GM19240 (cell line): ENCODE measurements at regions not wholly inside any gene's neighbourhood (a gene's known extent, or its start where the extent isn't known, plus 50 kb on each side); places are given as distances from the start of the nearest gene placed in this dataset.
"Not testable (repeated sequence)": the region's sequence is repeated elsewhere in the genome, so short reads cannot be mapped to it uniquely, and the experiment has no call there.

Source experiments
- DNase-seq: peaks from one replicate; pipeline ENCODE4 v3.0.0; 2011; ENCODE audit warnings: low spot score; ENCODE audit not compliant: insufficient read length

DNA sequence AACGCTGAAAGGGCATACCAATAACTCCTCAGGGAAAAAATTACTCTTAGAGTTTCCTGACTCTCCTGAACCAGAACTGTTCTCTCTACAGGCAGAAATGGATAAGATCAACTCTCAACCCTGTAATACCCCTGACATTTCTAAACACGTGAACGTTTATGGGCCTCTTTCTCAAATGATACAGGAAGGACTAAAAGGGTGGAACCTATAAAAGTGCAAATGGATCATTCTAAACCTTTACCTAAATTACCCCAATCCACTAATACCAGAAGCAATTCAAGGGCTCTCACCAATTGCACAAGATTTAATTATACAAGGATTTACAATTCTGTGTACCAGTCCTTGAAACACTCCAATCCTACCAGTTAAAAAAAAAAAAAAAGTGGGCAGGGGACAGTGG, 98.0 kb upstream of the FAM174B start:
- DNase-seq = no peak

DNA sequence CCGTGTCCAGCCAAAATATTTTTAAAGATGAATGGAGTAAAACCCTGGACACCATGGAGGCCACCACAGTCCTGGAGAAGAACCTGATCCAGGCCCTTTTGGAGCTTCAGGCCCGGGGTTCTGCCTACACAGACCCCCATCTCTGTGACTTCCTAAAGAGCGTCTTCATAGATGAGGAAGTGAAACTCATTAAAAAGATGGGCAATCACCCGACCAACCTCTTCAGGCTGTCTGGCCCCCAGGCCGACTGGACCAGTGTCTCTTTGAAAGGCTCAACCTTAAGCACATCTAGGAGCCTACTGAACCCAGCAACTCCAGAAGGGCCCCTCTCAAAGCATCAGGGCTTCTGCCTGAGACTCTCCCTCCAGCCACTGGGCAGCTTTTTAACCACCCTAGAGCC, 107.9 kb upstream of the FAM174B start:
- DNase-seq = no peak

DNA sequence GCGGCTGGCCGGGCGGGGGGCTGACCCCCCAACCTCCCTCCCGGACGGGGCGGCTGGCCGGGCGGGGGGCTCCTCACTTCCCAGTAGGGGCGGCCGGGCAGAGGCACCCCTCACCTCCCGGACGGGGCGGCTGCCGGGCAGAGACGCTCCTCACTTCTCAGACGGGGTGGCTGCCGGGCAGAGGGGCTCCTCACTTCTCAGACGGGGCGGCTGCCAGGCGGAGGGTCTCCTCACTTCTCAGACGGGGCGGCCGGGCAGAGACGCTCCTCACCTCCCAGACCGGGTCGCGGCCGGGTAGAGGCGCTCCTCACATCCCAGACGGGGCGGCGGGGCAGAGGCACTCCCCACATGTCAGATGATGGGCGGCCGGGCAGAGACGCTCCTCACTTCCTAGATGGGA, 112.6 kb upstream of the FAM174B start:
- not testable (repeated sequence) for DNase-seq

DNA sequence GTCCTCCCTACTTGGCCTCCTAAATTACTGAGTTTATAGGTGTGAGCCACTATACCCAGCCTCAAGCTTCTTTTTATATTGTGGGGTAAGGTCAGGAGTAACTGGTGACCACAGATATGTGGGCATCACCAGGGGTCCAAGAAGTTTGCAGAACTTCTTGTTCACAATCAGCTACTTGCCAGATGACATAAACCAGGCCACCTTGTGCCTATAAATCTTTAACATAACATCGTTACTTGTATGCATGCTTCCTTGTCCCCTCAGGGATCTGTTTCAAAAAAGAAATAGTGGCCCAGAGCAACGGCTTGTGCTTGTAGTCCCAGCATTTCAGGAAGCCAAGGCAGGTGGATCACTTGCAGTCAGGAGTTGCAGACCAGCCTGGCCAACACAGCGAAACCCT, 115.1 kb upstream of the FAM174B start:
- no peak for DNase-seq

DNA sequence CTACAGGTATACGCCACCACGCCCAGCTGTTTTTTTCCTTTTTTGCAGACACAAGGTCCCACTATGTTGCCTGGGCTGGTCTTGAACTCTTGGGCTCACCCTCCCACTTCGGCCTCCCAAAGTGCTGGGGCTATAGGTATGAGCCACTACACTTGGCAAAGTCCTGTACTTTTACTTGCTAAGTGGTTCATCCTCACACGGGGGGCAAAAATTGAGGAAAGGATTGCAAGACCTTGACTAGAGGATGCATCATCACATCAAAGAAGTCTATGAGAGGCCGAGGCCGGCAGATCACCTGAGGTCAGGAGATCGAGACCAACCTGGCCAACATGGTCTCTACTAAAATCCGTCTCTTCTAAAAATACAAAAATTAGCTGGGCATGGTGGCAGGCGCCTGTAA, 116.5 kb upstream of the FAM174B start:
- DNase-seq = no peak

DNA sequence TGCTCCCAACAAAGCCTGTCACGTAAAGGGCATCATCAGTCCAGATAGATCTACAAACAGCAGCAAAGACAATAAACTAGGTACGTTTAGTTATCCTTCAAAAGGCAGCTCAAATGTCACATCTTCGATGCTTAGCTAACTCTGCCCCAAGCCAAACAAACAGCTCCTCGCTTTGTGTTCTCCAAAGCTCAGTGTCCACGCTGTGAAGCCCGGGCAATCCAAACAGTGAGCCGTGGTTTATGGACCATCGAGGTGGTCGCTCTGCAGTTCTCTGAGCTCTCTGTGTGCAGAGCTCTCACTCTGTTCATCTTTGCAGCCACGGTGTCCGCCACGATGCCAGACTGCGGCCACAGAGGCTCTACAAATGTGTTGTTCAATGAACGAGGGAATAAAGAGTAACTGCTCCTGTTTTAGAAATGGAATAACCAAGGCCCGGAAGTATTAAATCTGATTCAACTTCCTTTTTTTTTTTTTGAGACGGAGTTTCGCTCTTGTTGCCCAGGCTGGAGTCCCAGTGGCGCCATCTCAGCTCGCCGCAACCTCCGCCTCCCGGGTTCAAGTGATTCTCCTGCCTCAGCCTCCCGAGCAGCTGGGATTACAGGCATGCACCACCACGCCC, 117.2 kb upstream of the FAM174B start:
- no peak for DNase-seq

DNA sequence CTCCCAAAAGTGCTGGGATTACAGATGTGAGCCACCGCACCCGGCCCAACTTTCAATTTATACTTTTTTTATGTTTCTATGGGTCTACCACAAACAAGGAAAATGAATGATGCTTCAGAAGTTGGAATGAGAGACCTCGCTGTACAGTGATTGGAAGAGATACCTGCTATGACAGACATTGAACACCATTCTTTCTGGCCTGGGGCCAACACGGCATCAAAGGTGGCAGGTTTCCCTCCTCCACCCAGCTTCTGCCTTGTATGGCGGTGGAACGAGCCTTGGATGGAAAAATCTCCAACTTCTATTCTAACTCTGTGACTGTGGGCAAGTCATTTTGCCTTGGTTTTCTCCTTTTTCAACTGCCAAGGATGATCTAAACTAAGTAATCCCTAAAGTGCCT, 117.8 kb upstream of the FAM174B start:
- DNase-seq = no peak

DNA sequence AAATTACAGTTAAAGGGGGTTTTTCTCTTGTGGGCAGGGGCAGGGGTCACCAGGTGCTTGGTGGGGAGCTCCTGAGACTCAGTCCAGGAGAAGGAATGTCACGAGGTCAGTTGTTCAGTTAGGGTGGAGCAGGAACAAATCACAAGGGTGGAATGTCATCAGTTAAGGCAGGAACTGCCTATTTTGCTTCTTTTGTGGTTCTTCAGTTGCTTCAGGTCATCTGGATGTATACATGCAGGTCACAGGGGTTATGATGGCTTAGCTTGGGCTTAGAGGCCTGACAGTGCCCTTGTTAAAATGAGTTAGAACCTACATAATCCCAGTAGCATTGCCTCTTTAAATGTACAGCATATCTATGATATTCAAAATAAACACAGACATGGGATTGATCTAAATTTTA, 120.2 kb upstream of the CHD2 start:
- no peak for DNase-seq

DNA sequence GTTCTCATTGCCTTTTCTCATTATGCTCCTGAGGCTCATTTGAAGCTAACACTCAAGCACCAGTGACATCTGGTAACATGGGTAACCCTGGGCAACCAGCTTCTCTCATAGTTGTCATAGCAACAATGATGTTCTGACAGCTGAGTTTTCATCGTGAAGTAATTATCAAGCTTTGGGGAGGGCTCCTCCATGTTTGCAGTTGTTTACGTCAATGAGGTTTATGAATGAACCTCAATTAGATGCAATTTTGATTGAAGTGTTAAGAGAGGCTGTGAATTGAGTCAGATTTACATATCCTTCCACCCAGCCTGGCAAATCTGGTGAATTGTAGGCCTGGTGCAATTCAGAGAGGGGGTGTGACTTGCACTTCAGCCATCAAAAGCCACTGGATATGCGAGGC, 119.3 kb upstream of the CHD2 start:
- DNase-seq = no peak

DNA sequence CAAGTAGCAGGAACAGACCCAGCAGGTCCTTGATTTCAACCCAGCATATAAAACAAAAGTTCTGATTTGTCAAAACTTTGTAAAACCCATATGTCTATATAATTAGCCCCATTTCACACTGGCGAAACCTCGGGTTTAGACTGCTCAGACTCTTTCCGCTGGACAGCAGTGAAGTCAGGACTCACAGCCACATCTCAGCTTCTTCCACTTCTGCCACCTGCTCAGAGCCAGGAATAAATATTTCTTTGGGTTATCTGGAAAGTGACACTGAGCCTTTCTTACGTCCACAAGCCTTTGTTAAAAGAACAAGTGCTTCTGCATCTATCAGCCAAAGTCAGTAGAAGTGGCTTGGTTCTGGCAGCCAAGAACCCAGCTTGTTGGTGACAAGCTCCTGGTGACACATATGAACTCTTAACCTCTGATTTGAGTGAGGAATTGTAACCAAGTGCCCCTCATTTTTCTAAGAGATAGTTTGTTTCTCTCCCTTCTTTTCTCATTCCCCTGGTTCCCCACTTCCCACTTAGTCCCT, 118.1 kb upstream of the CHD2 start:
- DNase-seq = no peak

DNA sequence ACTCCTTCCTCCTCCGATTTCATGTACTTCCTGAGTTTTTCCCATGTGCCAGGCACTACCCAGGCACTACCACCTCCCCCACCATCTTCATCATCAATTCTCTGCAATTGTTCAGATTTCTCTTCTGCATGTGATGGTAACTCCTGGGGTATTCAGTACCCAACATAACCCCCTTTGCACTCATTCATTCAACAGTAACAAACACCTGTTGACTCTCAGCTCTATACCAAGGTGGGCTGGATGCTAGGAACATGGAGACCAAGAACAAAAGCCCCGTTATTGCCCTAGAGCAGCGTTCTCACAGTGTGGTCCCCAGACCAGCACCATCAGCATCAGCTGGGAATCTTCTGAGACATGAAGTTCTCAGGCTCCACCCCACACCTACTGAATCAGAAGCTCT, 113.0 kb upstream of the CHD2 start:
- DNase-seq = no peak

DNA sequence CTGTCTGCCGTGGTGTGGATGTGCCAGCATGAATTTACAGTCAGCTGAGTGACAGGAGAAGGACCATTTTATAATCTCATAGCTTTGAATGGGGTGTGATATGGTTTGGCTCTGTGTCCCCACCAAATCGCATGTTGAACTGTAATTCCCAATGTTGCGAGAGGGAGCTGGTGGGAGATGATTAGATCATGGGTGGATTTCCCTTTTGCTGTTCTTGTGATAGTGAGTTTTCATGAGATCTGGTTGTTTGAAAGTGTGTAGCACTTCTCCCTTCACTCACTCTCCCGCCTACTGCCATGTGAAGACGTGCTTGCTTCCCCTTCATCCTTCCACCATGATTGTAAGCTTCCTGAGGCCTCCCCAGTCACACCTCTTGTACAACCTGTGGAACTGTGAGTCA, 111.9 kb upstream of the CHD2 start:
- no peak for DNase-seq

DNA sequence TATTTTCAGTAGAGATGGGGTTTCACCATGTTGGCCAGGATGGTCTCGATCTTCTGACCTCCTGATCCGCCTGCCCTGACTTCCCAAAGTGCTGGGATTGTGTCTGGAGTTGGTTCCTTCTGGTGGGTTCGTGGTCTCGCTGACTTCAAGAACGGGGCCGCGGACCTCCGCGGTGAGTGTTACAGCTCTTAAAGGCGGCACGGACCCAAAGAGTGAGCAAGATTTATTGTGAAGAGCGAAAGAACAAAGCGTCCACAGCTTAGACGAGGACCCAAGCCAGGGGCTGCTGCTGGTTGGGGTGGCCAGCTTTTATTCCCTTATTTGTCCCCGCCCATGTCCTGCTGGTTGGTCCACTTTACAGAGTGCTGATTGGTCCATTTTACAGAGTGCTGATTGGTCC, 111.3 kb upstream of the CHD2 start:
- DNase-seq = not testable (repeated sequence)

DNA sequence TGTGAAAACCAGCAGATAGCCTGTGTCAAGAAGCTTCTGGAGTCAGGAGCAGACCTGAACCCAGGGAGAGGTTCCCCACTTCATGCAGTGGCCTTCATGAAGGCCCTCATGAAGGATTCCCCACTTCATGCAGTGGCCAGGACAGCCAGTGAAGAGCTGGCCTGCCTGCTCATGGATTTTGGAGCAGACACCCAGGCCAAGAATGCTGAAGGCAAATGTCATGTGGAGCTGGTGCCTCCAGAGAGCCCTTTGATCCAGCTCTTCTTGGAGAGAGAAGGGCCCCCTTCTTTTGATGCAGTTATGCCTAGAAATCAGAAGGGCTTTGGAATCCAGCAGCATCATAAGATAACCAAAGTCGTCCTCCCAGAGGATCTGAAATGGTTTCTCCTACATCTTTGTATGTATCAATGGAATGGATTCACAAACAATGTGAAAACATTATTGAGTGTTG, 103.9 kb upstream of the CHD2 start:
- no peak for DNase-seq

DNA sequence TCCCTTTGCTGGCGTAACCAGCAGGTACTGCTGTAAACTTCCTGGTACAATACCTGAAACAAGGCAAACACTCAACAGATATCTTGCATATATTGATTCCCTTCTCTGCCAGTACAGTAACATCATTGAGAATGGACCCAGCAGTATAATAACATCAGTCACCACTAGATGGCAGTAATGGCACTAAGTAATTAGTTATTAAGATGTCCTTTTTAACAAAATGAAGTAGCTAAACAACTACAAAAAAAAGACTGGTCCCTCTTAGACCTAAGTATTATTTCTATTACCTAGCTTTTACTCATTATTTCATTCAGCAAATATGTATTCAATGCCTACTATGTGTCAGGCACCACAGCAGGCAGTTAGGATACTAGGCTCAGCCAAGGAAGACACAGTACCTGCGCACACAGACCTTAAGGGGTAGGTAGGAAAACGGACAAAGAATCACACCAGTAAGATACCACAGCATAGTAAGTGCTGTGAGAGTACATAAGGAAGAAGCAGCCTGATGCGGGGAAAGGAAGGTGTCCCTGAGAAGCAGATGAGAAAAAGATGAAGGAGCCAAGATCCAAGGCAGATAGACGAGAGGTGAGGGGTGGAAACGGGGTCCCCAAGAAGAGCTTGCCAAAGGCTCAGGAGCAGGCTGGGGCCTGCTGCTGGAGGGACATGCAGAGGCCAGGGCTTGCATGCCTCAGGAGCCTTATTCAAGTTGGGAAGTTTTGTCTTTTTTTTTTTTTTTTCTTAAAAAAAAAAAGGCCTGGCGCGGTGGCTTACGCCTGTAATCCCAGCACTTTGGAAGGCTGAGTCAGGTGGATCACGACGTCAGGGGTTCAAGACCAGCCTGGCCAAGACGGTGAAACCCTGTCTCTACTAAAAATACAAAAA, 102.7 kb upstream of the CHD2 start:
- DNase-seq = no peak

DNA sequence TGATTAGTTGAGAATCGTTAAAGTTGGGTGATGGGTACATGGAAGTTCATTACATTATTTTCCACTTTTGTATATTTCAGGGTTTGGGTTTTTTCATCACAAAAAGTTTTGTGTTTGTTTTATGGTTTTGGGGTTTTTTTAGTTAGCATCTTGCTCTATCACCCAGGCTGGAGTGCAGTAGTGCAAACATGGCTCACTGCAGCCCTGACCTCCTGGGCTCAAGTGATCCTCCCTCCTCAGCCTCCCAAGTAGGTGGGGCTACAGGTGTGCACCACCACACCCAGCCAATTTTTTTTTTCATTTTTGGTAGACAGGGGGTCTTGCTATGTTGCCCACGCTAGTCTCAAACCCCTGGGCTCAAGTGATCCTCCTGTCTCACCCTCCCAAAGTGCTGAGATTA, 100.1 kb upstream of the CHD2 start:
- no peak for DNase-seq

DNA sequence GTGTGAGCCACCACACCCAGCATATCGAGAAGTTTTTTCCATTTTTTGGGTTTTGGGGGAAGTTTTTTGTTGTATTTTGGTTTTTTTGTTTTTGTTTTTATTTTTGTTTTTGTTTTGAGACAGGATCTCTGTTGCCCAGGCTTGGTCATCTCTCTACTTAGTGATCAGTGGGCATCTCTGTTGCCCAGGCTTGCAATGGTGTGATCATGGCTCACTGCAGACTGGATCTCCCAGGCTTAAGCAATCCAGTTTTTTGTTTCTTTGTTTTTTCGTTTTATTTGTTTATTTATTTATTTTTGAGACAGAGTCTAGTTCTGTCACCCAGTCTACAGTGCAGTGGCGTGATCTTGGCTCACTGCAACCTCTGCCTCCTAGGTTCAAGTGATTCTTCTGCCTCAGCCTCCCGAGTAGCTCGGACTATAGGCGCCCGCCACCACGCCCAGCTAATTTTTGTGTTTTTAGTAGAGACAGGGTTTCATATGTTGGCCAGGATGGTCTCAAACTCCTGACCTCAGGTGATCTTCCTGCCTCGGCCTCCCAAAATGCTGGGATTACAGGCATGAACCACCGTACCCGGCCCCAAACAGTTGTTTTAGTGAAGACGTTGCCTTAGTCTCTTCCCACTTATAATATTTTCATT, 99.6 kb upstream of the CHD2 start:
- not testable (repeated sequence) for DNase-seq

DNA sequence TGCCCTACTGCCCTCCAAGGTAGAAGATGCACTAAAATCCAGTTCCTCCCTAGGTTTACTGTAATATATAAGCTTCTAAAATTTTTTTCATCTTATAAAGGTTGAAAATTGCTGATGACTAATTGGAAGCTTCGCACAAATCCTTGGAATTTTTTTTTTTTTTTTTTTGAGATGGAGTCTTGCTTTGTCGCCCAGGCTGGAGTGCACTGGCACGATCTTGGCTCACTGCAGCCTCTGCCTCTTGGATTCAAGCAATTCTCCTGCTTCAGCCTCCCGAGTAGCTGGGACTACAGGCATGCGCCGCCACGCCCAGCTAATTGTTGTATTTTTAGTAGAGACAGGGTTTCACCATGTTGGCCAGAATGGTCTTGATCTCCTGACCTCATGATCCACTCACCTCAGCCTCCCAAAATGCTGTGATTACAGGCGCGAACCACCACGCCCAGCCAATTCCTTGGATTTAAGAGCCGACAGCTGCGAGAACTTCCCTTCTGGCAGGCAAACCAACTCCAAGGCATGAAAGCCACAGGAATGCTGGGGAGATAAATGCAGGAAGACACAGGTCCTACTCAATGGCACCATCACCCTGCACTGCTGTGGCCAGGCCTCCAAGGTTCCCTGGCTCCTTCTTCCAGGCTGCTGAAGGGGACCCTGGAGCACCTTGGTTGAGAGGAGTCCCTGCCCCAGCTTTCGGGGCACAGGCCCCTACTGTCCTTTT, 98.9 kb upstream of the CHD2 start:
- not testable (repeated sequence) for DNase-seq

DNA sequence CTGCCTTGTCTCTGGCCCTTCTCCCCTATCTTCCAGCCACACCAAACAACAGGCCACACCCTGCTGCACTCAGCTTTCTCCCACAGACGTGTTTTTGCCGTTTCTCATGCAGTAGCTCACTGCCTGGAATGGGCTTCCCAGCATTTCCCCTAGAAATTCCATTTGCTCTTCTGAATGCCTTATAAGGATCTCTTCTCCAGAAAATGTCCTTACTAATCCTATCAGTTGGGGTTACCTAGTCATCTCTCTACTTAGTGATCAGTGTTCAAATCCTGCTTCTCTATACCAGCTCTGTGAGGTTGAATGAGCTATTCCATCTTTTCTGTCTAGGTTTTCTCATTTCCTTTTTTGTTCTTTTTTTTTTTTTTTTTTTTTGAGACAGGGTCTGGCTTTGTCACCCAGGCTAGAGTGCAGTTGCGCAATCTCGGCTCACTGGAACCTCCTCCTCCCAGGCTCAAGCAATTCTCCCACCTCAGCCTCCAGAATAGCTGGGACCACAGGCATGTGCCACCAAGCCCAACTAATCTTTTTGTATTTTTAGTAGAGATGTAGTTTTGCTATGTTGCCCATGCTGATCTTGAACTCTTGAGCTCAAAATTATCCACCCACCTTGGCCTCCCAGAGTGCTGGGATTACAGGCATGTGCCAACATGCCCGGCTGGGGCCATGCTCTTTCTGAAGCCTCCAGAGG, 98.2 kb upstream of the CHD2 start:
- DNase-seq = no peak

DNA sequence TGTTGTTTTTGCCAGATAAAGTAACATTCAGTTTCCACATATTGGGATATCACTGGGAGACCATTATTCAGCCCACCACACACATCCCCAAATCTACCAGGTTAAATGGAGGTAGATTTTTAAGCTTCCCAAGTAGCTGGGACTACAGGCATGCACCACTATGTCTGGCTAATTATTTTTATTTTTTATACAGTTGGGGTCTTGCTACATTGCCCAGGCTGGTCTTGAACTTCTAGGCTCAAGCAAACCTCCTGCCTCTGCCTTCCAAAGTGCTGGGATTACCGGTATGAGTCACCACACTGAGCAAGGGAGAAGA, 96.6 kb upstream of the CHD2 start:
- DNase-seq = no peak
